ENCODE measurements at regions not wholly inside any gene's neighbourhood (a gene's known extent, or its start where the extent isn't known, plus 50 kb on each side); places are given as distances from the start of the nearest gene placed in this dataset.

DNA sequence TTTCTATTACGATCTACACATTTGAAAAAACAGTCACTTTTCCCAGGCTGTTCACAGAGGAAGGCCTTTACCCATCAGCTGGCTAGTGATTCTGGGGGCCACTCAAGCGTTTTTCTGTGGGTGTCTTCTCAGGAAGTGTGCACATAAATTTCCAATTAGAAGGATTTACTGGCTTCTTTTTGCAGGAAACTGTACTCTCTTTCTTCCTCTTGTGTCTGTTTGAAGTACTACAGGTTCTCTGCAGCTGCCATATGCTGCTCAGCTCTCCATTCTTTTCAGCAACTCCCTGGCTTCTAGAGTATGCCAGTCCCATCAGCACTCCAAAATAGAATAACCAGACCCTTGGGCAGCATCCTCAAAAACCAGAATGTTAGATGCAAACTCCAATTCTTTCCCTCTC is 110.4 kb upstream of the NAV3 start:
- no peaks in the 10 kb centered on the region for H3K79me1 ChIP-seq (ENCODE audit: low read depth in 1 of 2, low read length in 2 of 2)
- no peaks in the 10 kb centered on the region for H3K9me1 ChIP-seq (ENCODE audit: insufficient read depth, low read length)
- BruUV-seq (replicated peaks) = no TSS peak
- H3K56ac ChIP-seq (ENCODE audit: extremely low read depth, insufficient read depth, low read length) = no peak overlapping the region
- H3K9me3 ChIP-seq (ENCODE audit: control insufficient read depth, insufficient read depth, low read length) = no peaks in the 10 kb centered on the region
- H4K20me1 ChIP-seq (ENCODE audit: insufficient read depth, low read length) = no peaks in the 10 kb centered on the region
- H4K5ac ChIP-seq (ENCODE audit: low read depth, low read length) = no peak overlapping the region
- H2BK15ac ChIP-seq (ENCODE audit: low read depth, low read length) = no peak overlapping the region
- H4K91ac ChIP-seq (ENCODE audit: insufficient read depth, low read depth, low read length) = no peak overlapping the region
- H2BK20ac ChIP-seq (ENCODE audit: low read depth, low read length) = no peak overlapping the region
- no peak overlapping the region for H3K4me3 ChIP-seq (ENCODE audit: insufficient read depth, low read depth, low read length)
- H3K4me2 ChIP-seq (ENCODE audit: low read depth, low read length) = no peak overlapping the region
- WGBS, 2 experiments (ENCODE audit: extremely low coverage in 2 of 2, insufficient read length in 1 of 2) = no CpG with 5 or more reads among the region's 2 CpGs
- H2BK120ac ChIP-seq (ENCODE audit: low read depth, low read length) = no peak overlapping the region
- H3K23ac ChIP-seq (ENCODE audit: low read depth, low read length) = no peak overlapping the region
- no peak for DNase-seq
- no peak overlapping the region for H2AFZ ChIP-seq (replicated peaks; ENCODE audit: low read length, poor library complexity)
- intact Hi-C loops (cut with micrococcal nuclease) (no loop called here), dilution Hi-C loops (cut with HindIII; ENCODE audit: low sequenced_read_pairs, unreplicated experiment) (no loop called here), in situ Hi-C loops (cut with MboI; ENCODE audit: low sequenced_read_pairs) (loop anchor here (5.0 kb wide), 1 partner anchor 207 kb away; no protein-coding TSS in a partner anchor)
- POLR2A ChIA-PET (ENCODE audit: unreplicated experiment) = interaction anchor here (0.7 kb wide), 1 partner anchor 237 kb away, joined by 3 read pairs; no protein-coding TSS in a partner anchor
- no peak overlapping the region for H2BK5ac ChIP-seq (ENCODE audit: low read depth, low read length, poor library complexity, severe bottlenecking)
- H3K4me1 ChIP-seq (ENCODE audit: control insufficient read depth, insufficient read depth, low read length) = no peaks in the 10 kb centered on the region
- H3K18ac ChIP-seq (ENCODE audit: low read depth, low read length) = no peak overlapping the region
- no peak; the same call in 1 of the 2 replicates for ATAC-seq (ENCODE audit: low read depth)
- H3K14ac ChIP-seq (replicated peaks; ENCODE audit: low read depth, low read length) = no peak overlapping the region
- H2AK5ac ChIP-seq (ENCODE audit: low read depth, low read length) = no peak overlapping the region
- CTCF ChIA-PET = interaction anchor here (0.5 kb wide), 1 partner anchor 141 kb away, joined by 6 read pairs; no protein-coding TSS in a partner anchor
- TF ChIP-seq CHD1 (IDR thresholded peaks at IDR 0.05; ENCODE audit: low read depth, low read length) (no peak), SMC3 (IDR thresholded peaks at IDR 0.05; ENCODE audit: low read depth, low read length) (no peak), FOS (IDR thresholded peaks at IDR 0.05; ENCODE audit: low read depth, low read length) (no peak), MAZ (IDR thresholded peaks at IDR 0.05; ENCODE audit: borderline replicate concordance, low read depth, low read length) (no peak), MAFK (IDR thresholded peaks at IDR 0.05; ENCODE audit: low read depth, low read length) (no peak), RAD21 (IDR thresholded peaks at IDR 0.05; ENCODE audit: low read length) (no peak), RFX5 (IDR thresholded peaks at IDR 0.05; ENCODE audit: low read depth, low read length) (no peak), RCOR1 (IDR thresholded peaks at IDR 0.05; ENCODE audit: insufficient replicate concordance, low read length) (no peak), POLR2A (IDR thresholded peaks at IDR 0.05; ENCODE audit: low read depth, low read length) (no peak), NFE2L2 (IDR thresholded peaks at IDR 0.05; ENCODE audit: low read depth, low read length) (no peak), MXI1 (IDR thresholded peaks at IDR 0.05; ENCODE audit: borderline replicate concordance, low read depth, low read length) (no peak)
- TF ChIP-seq, protein P1, sequence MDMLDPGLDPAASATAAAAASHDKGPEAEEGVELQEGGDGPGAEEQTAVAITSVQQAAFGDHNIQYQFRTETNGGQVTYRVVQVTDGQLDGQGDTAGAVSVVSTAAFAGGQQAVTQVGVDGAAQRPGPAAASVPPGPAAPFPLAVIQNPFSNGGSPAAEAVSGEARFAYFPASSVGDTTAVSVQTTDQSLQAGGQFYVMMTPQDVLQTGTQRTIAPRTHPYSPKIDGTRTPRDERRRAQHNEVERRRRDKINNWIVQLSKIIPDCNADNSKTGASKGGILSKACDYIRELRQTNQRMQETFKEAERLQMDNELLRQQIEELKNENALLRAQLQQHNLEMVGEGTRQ (IDR thresholded peaks at IDR 0.05; ENCODE audit: low read depth, low read length) = no peak
- TF ChIP-seq, protein P2, sequence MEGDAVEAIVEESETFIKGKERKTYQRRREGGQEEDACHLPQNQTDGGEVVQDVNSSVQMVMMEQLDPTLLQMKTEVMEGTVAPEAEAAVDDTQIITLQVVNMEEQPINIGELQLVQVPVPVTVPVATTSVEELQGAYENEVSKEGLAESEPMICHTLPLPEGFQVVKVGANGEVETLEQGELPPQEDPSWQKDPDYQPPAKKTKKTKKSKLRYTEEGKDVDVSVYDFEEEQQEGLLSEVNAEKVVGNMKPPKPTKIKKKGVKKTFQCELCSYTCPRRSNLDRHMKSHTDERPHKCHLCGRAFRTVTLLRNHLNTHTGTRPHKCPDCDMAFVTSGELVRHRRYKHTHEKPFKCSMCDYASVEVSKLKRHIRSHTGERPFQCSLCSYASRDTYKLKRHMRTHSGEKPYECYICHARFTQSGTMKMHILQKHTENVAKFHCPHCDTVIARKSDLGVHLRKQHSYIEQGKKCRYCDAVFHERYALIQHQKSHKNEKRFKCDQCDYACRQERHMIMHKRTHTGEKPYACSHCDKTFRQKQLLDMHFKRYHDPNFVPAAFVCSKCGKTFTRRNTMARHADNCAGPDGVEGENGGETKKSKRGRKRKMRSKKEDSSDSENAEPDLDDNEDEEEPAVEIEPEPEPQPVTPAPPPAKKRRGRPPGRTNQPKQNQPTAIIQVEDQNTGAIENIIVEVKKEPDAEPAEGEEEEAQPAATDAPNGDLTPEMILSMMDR (conservative IDR thresholded peaks at IDR 0.05; ENCODE audit: low read depth, low read length) = no peak
- TF ChIP-seq, protein P3, sequence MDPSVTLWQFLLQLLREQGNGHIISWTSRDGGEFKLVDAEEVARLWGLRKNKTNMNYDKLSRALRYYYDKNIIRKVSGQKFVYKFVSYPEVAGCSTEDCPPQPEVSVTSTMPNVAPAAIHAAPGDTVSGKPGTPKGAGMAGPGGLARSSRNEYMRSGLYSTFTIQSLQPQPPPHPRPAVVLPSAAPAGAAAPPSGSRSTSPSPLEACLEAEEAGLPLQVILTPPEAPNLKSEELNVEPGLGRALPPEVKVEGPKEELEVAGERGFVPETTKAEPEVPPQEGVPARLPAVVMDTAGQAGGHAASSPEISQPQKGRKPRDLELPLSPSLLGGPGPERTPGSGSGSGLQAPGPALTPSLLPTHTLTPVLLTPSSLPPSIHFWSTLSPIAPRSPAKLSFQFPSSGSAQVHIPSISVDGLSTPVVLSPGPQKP (IDR thresholded peaks at IDR 0.05; ENCODE audit: borderline replicate concordance, low read depth, low read length) = no peak
- H4K8ac ChIP-seq (ENCODE audit: low read depth in 2 of 2, low read length in 2 of 2) = no peak overlapping the region
- no peak overlapping the region for H3K9ac ChIP-seq (ENCODE audit: low read depth, low read length)
- H3K36me3 ChIP-seq (ENCODE audit: control insufficient read depth, insufficient read depth, low read length) = no peaks in the 10 kb centered on the region
- H3K27me3 ChIP-seq (ENCODE audit: control insufficient read depth, insufficient read depth, low read length) = no peaks in the 10 kb centered on the region
- no peak overlapping the region for H3K27ac ChIP-seq (ENCODE audit: insufficient read depth, low read length)
- no peak overlapping the region for H2AK9ac ChIP-seq (replicated peaks; ENCODE audit: low read depth, low read length, poor library complexity)
- no peak overlapping the region for H3K4ac ChIP-seq (ENCODE audit: low read depth, low read length)

Measured in IMR-90 (cell line).